A549 (cell line): ENCODE measurements at regions not wholly inside any gene's neighbourhood (a gene's known extent, or its start where the extent isn't known, plus 50 kb on each side); places are given as distances from the start of the nearest gene placed in this dataset.

Experiments
- ATAC-seq, 2 experiments: fragments of 200-7000 bp in 1 of 2; fragments of >200 bp in 1 of 2; cut with Nextera tagmentation in 1 of 2; cut with Tn5 transposase in 1 of 2; 3 replicates each; pipeline versions ENCODE4 v1.8.0 to v1.9.1; 2018 to 2020; ENCODE audit warnings: mild to moderate bottlenecking in 1 of 2, moderate library complexity in 1 of 2
- CTCF ChIA-PET: fragments of 300-600 bp; sonication (Branson Sonifier 250); formaldehyde crosslinking; extraction: SDS; loops from one replicate; lab custom pipeline; 2021; ENCODE audit warnings: antibody characterized with exemption, inconsistent platforms; lab: Yijun Ruan, JAX
- POLR2A ChIA-PET: fragments of 350-600 bp; formaldehyde crosslinking; extraction: SDS; loops from one replicate; lab custom pipeline; 2021; ENCODE audit warnings: antibody characterized with exemption, inconsistent platforms; lab: Yijun Ruan, JAX
- DNase-seq, 2 experiments: peaks; one replicate each; pipeline versions ENCODE4 v3.0.0 to v3.0.0-alpha.2; 2011 to 2016; ENCODE audit warnings: low read depth in 1 of 2, low spot score in 1 of 2
- FAIRE-seq: peaks from 2 replicates; lab custom pipeline; 2011; peaks lifted over from hg19 to GRCh38; lab: Jason Lieb, UNC
- H3K27ac ChIP-seq, 2 experiments: fragments of >200 bp; sonication (Bioruptor Twin); formaldehyde crosslinking; 3 replicates each; pipeline ENCODE4 v1.5.1; 2016 to 2017
- H3K4me1 ChIP-seq: fragments of >200 bp; sonication (Bioruptor Twin); formaldehyde crosslinking; 3 replicates; pipeline ENCODE4 v1.6.1; 2016
- H3K4me2 ChIP-seq: fragments of >200 bp; sonication (Bioruptor Twin); formaldehyde crosslinking; 3 replicates; pipeline ENCODE4 v1.6.1; 2016
- H3K4me3 ChIP-seq: fragments of >200 bp; sonication (Bioruptor Twin); formaldehyde crosslinking; 3 replicates; pipeline ENCODE4 v1.5.1; 2016
- H3K9me3 ChIP-seq: fragments of >200 bp; sonication (Bioruptor Twin); formaldehyde crosslinking; 3 replicates; pipeline ENCODE4 v1.6.1; 2016
- CHD2 ChIP-seq: fragments of 150-350 bp; IDR thresholded peaks from 2 replicates; pipeline ENCODE4 v1.6.1; 2014; ENCODE audit warnings: low read length; ENCODE audit not compliant: partially characterized antibody
- FOSB ChIP-seq: fragments of 250-450 bp; sonication (Bioruptor Pico); IDR thresholded peaks from 2 replicates; pipeline ENCODE4 v1.5.0; 2020; ENCODE audit warnings: mild to moderate bottlenecking, moderate library complexity
- HEYL ChIP-seq: fragments of 250-450 bp; sonication (Bioruptor Pico); IDR thresholded peaks from 2 replicates; pipeline ENCODE4 v1.8.0; 2021; ENCODE audit warnings: mild to moderate bottlenecking, moderate library complexity
- HOXB13 ChIP-seq: fragments of 250-450 bp; sonication (Bioruptor Pico); IDR thresholded peaks from 2 replicates; pipeline ENCODE4 v1.5.0; 2020; ENCODE audit warnings: low read depth, mild to moderate bottlenecking, moderate library complexity
- MAZ ChIP-seq: fragments of 150-350 bp; IDR thresholded peaks from 2 replicates; pipeline ENCODE4 v1.6.1; 2014; ENCODE audit warnings: antibody characterized with exemption, low read depth, low read length, borderline replicate concordance
- PBX3 ChIP-seq: IDR thresholded peaks from 2 replicates; pipeline ENCODE4 v1.6.1; 2012
- ZFP36 ChIP-seq: fragments of 450-650 bp; IDR thresholded peaks from 2 replicates; pipeline ENCODE4 v1.6.1; 2014; ENCODE audit warnings: borderline replicate concordance; ENCODE audit not compliant: partially characterized antibody
- WGBS: methylation state at CpG from one replicate; pipeline ENCODE4 v1.1.6; 2017; ENCODE audit errors: missing lambda C conversion rate; 5-methylcytosine and 5-hydroxymethylcytosine counted together

- H3K27ac ChIP-seq: no peak overlapping the region
- 79% methylated on average over 1 of the region's 1 CpG for WGBS
- peaks cover 12% of the 10 kb centered on the region; the same call in 2 of the 3 replicates for H3K9me3 ChIP-seq
- DNase-seq (no peak), ATAC-seq (no peak)
- no peak overlapping the region for H3K4me2 ChIP-seq
- no peak overlapping the region for H3K4me3 ChIP-seq
- no peaks in the 10 kb centered on the region for H3K4me1 ChIP-seq
- ChIA-PET POLR2A (no interaction called here), CTCF (no interaction called here)
- TF ChIP-seq ZFP36 (no peak), MAZ (no peak), CHD2 (no peak), HOXB13 (CRISPR knock-in tag) (no peak), FOSB (CRISPR knock-in tag) (no peak), HEYL (CRISPR knock-in tag) (no peak), PBX3 (no peak)
- TF ChIP-seq, all 56 proteins: peak for 0
- FAIRE-seq: no peak
Observed at GRCh38 chr7:32126843-32127242, 56.6 kb upstream of the PDE1C start.
